Keratinocyte (primary cell): ENCODE measurements at regions not wholly inside any gene's neighbourhood (a gene's known extent, or its start where the extent isn't known, plus 50 kb on each side); places are given as distances from the start of the nearest gene placed in this dataset.

Source experiments
- EZH2 ChIP-seq: IDR thresholded peaks from one replicate; pipeline ENCODE4 v1.6.1; 2012; ENCODE audit warnings: inconsistent platforms, mild to moderate bottlenecking, low read length, moderate library complexity
- TF ChIP-seq, protein P1 (sequence below), 3 experiments: IDR thresholded peaks in 1 of 3; conservative IDR thresholded peaks in 1 of 3; optimal IDR thresholded peaks in 1 of 3; 2 replicates in 2 of 3; 3 replicates in 1 of 3; pipeline versions ENCODE3 to v1.5.1; 2011; ENCODE audit warnings: low read length in 3 of 3, mild to moderate bottlenecking in 3 of 3, moderate library complexity in 2 of 3, control low read depth in 1 of 3, inconsistent platforms in 1 of 3; ENCODE audit not compliant: insufficient read depth in 2 of 3; ENCODE audit errors: extremely low read depth in 1 of 3

DNA sequence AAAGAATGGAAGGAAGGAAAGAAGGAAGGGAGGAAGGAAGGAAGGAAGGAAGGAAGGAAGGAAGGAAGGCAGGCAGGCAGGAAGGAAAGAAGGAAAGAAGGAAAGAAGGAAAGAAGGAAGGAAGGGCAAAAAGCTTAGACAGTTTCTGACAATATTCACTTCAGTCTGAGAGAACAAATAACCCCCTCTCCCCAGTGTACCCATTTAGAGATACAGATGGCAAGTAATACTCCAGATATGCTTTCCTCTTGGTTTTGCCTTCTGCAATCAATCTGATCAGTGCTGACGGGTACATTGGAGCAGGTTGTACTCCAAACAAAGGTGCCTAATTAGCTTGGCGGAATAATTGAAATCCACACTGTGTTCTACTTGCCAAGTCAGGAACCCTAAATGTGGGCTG lies 534.6 kb upstream of the TMEFF2 start:
- TF ChIP-seq, protein P1, sequence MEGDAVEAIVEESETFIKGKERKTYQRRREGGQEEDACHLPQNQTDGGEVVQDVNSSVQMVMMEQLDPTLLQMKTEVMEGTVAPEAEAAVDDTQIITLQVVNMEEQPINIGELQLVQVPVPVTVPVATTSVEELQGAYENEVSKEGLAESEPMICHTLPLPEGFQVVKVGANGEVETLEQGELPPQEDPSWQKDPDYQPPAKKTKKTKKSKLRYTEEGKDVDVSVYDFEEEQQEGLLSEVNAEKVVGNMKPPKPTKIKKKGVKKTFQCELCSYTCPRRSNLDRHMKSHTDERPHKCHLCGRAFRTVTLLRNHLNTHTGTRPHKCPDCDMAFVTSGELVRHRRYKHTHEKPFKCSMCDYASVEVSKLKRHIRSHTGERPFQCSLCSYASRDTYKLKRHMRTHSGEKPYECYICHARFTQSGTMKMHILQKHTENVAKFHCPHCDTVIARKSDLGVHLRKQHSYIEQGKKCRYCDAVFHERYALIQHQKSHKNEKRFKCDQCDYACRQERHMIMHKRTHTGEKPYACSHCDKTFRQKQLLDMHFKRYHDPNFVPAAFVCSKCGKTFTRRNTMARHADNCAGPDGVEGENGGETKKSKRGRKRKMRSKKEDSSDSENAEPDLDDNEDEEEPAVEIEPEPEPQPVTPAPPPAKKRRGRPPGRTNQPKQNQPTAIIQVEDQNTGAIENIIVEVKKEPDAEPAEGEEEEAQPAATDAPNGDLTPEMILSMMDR (optimal IDR thresholded peaks at IDR 0.05 in 1 of 3, IDR thresholded peaks at IDR 0.05 in 1 of 3, conservative IDR thresholded peaks at IDR 0.05 in 1 of 3; ENCODE audit: extremely low read depth in 1 of 3, insufficient read depth in 2 of 3, low read length in 3 of 3), result no peak
- TF ChIP-seq EZH2, result no peak
